ENCODE measurements at regions not wholly inside any gene's neighbourhood (a gene's known extent, or its start where the extent isn't known, plus 50 kb on each side); places are given as distances from the start of the nearest gene placed in this dataset.

DNA sequence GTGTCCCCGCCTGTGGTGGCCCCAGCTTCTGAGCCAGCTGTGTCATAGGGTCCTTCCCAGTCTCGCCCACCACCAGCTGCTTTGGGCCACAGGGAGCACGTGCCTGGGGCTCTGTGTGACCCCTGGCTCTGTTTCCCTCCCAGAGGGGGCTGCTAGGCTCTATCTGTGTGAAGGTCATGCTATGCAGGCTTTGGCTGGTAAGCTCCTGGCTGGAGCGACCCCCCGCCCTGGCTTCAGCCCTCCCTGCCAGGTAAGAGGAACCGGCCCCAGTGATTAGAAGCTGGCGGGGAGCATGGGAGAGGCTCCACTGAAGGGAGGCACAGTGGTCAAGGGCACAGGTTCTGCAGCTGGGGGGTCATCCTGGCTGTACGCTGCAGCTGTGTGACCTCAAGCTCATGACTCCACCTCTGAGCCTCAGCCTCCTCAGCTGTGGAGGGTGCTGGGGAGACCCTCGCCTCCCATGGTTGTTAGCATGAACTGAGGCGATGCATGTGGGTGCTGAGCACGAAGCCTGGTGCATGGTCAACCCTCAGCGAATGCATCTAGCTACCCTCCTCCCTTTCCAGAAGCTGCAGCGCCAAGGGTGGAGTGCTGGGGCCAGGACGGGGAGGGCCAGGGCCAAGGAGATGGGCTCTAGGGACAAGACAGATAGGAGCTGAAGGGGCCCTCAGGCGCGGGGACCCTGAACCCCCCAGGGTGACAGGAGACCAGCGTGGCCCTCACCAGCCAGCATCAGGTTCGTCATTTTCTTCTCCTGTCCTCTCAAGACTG lies 163.8 kb upstream of the MVB12B start (continued):
- TF ChIP-seq, protein P1, sequence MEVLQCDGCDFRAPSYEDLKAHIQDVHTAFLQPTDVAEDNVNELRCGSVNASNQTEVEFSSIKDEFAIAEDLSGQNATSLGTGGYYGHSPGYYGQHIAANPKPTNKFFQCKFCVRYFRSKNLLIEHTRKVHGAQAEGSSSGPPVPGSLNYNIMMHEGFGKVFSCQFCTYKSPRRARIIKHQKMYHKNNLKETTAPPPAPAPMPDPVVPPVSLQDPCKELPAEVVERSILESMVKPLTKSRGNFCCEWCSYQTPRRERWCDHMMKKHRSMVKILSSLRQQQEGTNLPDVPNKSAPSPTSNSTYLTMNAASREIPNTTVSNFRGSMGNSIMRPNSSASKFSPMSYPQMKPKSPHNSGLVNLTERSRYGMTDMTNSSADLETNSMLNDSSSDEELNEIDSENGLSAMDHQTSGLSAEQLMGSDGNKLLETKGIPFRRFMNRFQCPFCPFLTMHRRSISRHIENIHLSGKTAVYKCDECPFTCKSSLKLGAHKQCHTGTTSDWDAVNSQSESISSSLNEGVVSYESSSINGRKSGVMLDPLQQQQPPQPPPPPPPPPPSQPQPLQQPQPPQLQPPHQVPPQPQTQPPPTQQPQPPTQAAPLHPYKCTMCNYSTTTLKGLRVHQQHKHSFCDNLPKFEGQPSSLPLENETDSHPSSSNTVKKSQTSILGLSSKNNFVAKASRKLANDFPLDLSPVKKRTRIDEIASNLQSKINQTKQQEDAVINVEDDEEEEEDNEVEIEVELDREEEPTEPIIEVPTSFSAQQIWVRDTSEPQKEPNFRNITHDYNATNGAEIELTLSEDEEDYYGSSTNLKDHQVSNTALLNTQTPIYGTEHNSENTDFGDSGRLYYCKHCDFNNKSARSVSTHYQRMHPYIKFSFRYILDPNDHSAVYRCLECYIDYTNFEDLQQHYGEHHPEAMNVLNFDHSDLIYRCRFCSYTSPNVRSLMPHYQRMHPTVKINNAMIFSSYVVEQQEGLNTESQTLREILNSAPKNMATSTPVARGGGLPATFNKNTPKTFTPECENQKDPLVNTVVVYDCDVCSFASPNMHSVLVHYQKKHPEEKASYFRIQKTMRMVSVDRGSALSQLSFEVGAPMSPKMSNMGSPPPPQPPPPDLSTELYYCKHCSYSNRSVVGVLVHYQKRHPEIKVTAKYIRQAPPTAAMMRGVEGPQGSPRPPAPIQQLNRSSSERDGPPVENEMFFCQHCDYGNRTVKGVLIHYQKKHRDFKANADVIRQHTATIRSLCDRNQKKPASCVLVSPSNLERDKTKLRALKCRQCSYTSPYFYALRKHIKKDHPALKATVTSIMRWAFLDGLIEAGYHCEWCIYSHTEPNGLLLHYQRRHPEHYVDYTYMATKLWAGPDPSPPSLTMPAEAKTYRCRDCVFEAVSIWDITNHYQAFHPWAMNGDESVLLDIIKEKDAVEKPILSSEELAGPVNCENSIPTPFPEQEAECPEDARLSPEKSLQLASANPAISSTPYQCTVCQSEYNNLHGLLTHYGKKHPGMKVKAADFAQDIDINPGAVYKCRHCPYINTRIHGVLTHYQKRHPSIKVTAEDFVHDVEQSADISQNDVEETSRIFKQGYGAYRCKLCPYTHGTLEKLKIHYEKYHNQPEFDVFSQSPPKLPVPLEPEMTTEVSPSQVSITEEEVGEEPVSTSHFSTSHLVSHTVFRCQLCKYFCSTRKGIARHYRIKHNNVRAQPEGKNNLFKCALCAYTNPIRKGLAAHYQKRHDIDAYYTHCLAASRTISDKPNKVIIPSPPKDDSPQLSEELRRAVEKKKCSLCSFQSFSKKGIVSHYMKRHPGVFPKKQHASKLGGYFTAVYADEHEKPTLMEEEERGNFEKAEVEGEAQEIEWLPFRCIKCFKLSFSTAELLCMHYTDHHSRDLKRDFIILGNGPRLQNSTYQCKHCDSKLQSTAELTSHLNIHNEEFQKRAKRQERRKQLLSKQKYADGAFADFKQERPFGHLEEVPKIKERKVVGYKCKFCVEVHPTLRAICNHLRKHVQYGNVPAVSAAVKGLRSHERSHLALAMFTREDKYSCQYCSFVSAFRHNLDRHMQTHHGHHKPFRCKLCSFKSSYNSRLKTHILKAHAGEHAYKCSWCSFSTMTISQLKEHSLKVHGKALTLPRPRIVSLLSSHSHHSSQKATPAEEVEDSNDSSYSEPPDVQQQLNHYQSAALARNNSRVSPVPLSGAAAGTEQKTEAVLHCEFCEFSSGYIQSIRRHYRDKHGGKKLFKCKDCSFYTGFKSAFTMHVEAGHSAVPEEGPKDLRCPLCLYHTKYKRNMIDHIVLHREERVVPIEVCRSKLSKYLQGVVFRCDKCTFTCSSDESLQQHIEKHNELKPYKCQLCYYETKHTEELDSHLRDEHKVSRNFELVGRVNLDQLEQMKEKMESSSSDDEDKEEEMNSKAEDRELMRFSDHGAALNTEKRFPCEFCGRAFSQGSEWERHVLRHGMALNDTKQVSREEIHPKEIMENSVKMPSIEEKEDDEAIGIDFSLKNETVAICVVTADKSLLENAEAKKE (CRISPR knock-in tag; IDR thresholded peaks at IDR 0.05): no peak
- TF ChIP-seq POLR2AphosphoS5 (IDR thresholded peaks at IDR 0.05; ENCODE audit: low read depth) (no peak), STAT1 (IDR thresholded peaks at IDR 0.05; ENCODE audit: unreplicated experiment) (no peak), JUNB (IDR thresholded peaks at IDR 0.05; ENCODE audit: unreplicated experiment) (no peak), CREB1 (CRISPR knock-in tag; IDR thresholded peaks at IDR 0.05; ENCODE audit: low read depth) (no peak), NANOG (IDR thresholded peaks at IDR 0.05; ENCODE audit: borderline replicate concordance) (no peak), ZNF114 (CRISPR knock-in tag; IDR thresholded peaks at IDR 0.05) (no peak)

GRCh38 chr9:126164796-126165525 lies 161.7 kb upstream of the MVB12B start:
- H3F3A ChIP-seq (replicated peaks; ENCODE audit: low read depth): no peaks in the 10 kb centered on the region
- H3K4me3 Mint-ChIP-seq: no peak overlapping the region
- no peaks in the 10 kb centered on the region for H3K36me3 Mint-ChIP-seq (ENCODE audit: low read depth)
- H3K4me3 ChIP-seq: no peak overlapping the region
- H3K79me2 ChIP-seq (replicated peaks; ENCODE audit: insufficient read depth): no peaks in the 10 kb centered on the region
- H3K4me1 ChIP-seq (ENCODE audit: insufficient read depth): no peaks in the 10 kb centered on the region
- H3K27me3 Mint-ChIP-seq (ENCODE audit: insufficient read depth, low read depth, poor library complexity): peaks cover 7% of the 10 kb centered on the region
- ATAC-seq (no peak), DNase-seq (ENCODE audit: low spot score) (no peak)
- H3K9me3 Mint-ChIP-seq: no peaks in the 10 kb centered on the region
- H4K20me1 ChIP-seq (replicated peaks; ENCODE audit: insufficient read depth): no peaks in the 10 kb centered on the region
- H3K27me3 ChIP-seq (ENCODE audit: insufficient read depth): no peaks in the 10 kb centered on the region
- H3K4me1 Mint-ChIP-seq: peaks cover 8% of the 10 kb centered on the region
- no peaks in the 10 kb centered on the region for H3K9me2 ChIP-seq (ENCODE audit: insufficient read depth)
- H2AFZ ChIP-seq: no peak overlapping the region
- H3K4me2 ChIP-seq: no peak overlapping the region
- no peak overlapping the region for H3K27ac Mint-ChIP-seq
- no peaks in the 10 kb centered on the region for H3K36me3 ChIP-seq (ENCODE audit: insufficient read depth)
- no peak overlapping the region for H3K27ac ChIP-seq (ENCODE audit: low read depth)
- no peak for TF ChIP-seq POLR2AphosphoS5 (IDR thresholded peaks at IDR 0.05; ENCODE audit: low read depth)

Measured in GM23338 (cell line).